PC-3 (cell line): ENCODE measurements at regions not wholly inside any gene's neighbourhood (a gene's known extent, or its start where the extent isn't known, plus 50 kb on each side); places are given as distances from the start of the nearest gene placed in this dataset.

ENCODE experiments used
- ATAC-seq: fragments of 200-7000 bp; cut with Tn5 transposase; 2 replicates; pipeline ENCODE4 v1.9.1; 2020; ENCODE audit warnings: mild to moderate bottlenecking, moderate library complexity
- BruUV-seq: library from RNA; stranded (reverse); fragments of 400-500 nt; replicated peaks from 2 replicates; lab custom pipeline; 2021; lab: Mats Ljungman, UMichigan
- CTCF ChIA-PET: fragments of 300-600 bp; sonication (Branson Sonifier 250); formaldehyde crosslinking; loops from one replicate; lab custom pipeline; 2022; ENCODE audit warnings: antibody characterized with exemption; lab: Charles Lee
- POLR2A ChIA-PET: fragments of 300-600 bp; sonication (Branson Sonifier 250); formaldehyde crosslinking; loops from one replicate; lab custom pipeline; 2022; ENCODE audit warnings: antibody characterized with exemption; ENCODE audit not compliant: unreplicated experiment; lab: Charles Lee
- DNase-seq: peaks from one replicate; pipeline ENCODE4 v3.0.0-alpha.2; 2015
- H2AFZ ChIP-seq: fragments of 300-600 bp; sonication (generic); 2 replicates; pipeline ENCODE4 v1.6.0; 2016; ENCODE audit warnings: antibody characterized with exemption, low read length
- H3F3A ChIP-seq: fragments of 300-600 bp; sonication (generic); one replicate; pipeline ENCODE4 v1.6.0; 2017; ENCODE audit warnings: antibody characterized with exemption, low read length, control low read depth, mild to moderate bottlenecking; ENCODE audit not compliant: unreplicated experiment
- H3K27ac ChIP-seq: fragments of 300-600 bp; sonication (generic); 2 replicates; pipeline ENCODE4 v1.5.1; 2016; ENCODE audit warnings: mild to moderate bottlenecking, low read length
- H3K27me3 ChIP-seq: fragments of 300-600 bp; sonication (generic); 2 replicates; pipeline ENCODE4 v1.6.1; 2016; ENCODE audit warnings: low read length, mixed read lengths
- H3K36me3 ChIP-seq: fragments of 300-600 bp; sonication (generic); 2 replicates; pipeline ENCODE4 v1.6.1; 2016; ENCODE audit warnings: low read depth, mixed run types, low read length, mixed read lengths
- H3K4me1 ChIP-seq: fragments of 300-600 bp; sonication (generic); 2 replicates; pipeline ENCODE4 v1.5.1; 2016; ENCODE audit warnings: low read length; ENCODE audit not compliant: insufficient read depth
- H3K4me2 ChIP-seq: fragments of 300-600 bp; sonication (generic); 2 replicates; pipeline ENCODE4 v1.6.0; 2016; ENCODE audit warnings: low read length
- H3K4me3 ChIP-seq: fragments of 300-600 bp; sonication (generic); 2 replicates; pipeline ENCODE4 v1.5.1; 2016; ENCODE audit warnings: mild to moderate bottlenecking, low read length, mixed read lengths
- H3K79me2 ChIP-seq: fragments of 300-600 bp; sonication (generic); 2 replicates; pipeline ENCODE4 v1.6.1; 2017; ENCODE audit warnings: low read length, mixed read lengths
- H3K9ac ChIP-seq: fragments of 300-600 bp; sonication (generic); 2 replicates; pipeline ENCODE4 v1.6.0; 2016; ENCODE audit warnings: mild to moderate bottlenecking, low read length
- H3K9me2 ChIP-seq: fragments of 300-600 bp; sonication (generic); replicated peaks from 2 replicates; pipeline ENCODE4 v1.6.1; 2016; ENCODE audit warnings: mixed run types, low read length, mixed read lengths
- H3K9me3 ChIP-seq: fragments of 300-600 bp; sonication (generic); 2 replicates; pipeline ENCODE4 v1.6.1; 2016; ENCODE audit warnings: low read length, mixed read lengths
- H4K20me1 ChIP-seq: fragments of 300-600 bp; sonication (generic); 2 replicates; pipeline ENCODE4 v1.6.1; 2016; ENCODE audit warnings: low read length, mixed read lengths
- EZH2 ChIP-seq: fragments of 300-600 bp; sonication (generic); IDR thresholded peaks from one replicate; pipeline ENCODE4 v1.6.1; 2017; ENCODE audit warnings: antibody characterized with exemption, mild to moderate bottlenecking, low read length; ENCODE audit not compliant: unreplicated experiment
- EZH2phosphoT487 ChIP-seq: fragments of 300-600 bp; sonication (generic); IDR thresholded peaks from 2 replicates; pipeline ENCODE4 v1.6.1; 2018; ENCODE audit warnings: mild to moderate bottlenecking, antibody characterized with exemption, low read length, borderline replicate concordance
- intact Hi-C: fragments of 100-400 bp; cut with micrococcal nuclease; formaldehyde crosslinking; loops from 2 replicates; pipeline ENCODE4 v1.9.0; 2023
- TF ChIP-seq, protein P1 (sequence below): fragments of 300-600 bp; sonication (generic); conservative IDR thresholded peaks from 2 replicates; pipeline ENCODE4 v1.5.1; 2017; ENCODE audit warnings: antibody characterized with exemption, low read depth, mild to moderate bottlenecking, low read length

DNA sequence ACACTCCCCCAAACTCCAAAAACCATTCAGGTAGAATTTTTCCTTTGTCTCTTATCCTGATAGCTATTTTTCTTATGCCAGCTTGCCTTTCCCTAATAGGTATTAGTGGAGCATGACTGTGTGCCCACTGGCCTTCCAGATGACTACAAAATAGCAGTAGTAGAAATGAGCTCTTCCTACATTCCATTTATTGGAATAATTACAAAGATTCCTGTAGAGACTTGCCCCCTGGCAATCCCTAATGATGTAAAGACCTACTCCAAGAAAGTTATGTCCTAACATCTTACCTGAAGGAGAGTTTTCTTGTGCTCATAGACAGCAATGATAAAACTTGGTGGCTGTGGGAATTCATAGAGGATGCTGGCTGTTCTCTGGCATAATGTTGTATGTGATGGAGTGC is 501.8 kb downstream of the GATA3 start:
- H3K4me1 ChIP-seq, result no peaks in the 10 kb centered on the region
- H3K4me3 ChIP-seq, result no peak overlapping the region
- H3K27me3 ChIP-seq, result no peaks in the 10 kb centered on the region
- H3K27ac ChIP-seq, result no peak overlapping the region
- ChIA-PET CTCF (no interaction called here), POLR2A (no interaction called here)
- TF ChIP-seq, protein P1, sequence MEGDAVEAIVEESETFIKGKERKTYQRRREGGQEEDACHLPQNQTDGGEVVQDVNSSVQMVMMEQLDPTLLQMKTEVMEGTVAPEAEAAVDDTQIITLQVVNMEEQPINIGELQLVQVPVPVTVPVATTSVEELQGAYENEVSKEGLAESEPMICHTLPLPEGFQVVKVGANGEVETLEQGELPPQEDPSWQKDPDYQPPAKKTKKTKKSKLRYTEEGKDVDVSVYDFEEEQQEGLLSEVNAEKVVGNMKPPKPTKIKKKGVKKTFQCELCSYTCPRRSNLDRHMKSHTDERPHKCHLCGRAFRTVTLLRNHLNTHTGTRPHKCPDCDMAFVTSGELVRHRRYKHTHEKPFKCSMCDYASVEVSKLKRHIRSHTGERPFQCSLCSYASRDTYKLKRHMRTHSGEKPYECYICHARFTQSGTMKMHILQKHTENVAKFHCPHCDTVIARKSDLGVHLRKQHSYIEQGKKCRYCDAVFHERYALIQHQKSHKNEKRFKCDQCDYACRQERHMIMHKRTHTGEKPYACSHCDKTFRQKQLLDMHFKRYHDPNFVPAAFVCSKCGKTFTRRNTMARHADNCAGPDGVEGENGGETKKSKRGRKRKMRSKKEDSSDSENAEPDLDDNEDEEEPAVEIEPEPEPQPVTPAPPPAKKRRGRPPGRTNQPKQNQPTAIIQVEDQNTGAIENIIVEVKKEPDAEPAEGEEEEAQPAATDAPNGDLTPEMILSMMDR, result no peak
- TF ChIP-seq EZH2phosphoT487 (no peak), EZH2 (no peak)
- no peaks in the 10 kb centered on the region for H3K9me2 ChIP-seq
- BruUV-seq, result no TSS peak
- no peaks in the 10 kb centered on the region for H3K9me3 ChIP-seq
- H2AFZ ChIP-seq, result no peak overlapping the region
- H3F3A ChIP-seq, result no peaks in the 10 kb centered on the region
- no peaks in the 10 kb centered on the region for H3K79me2 ChIP-seq
- no peak overlapping the region for H3K4me2 ChIP-seq
- no peaks in the 10 kb centered on the region for H3K36me3 ChIP-seq
- H4K20me1 ChIP-seq, result no peaks in the 10 kb centered on the region
- ATAC-seq (no peak), DNase-seq (no peak)
- H3K9ac ChIP-seq, result no peak overlapping the region
- intact Hi-C loops, result no loop called here

- H3F3A ChIP-seq, result no peaks in the 10 kb centered on the region
- no peak for ATAC-seq
- intact Hi-C loops, result no loop called here
- H3K9me2 ChIP-seq, result no peaks in the 10 kb centered on the region
- H4K20me1 ChIP-seq, result no peaks in the 10 kb centered on the region
- H3K27me3 ChIP-seq, result no peaks in the 10 kb centered on the region
- no peak overlapping the region for H3K4me2 ChIP-seq
- H2AFZ ChIP-seq, result no peak overlapping the region
- H3K9ac ChIP-seq, result no peak overlapping the region
- TF ChIP-seq EZH2 (no peak), EZH2phosphoT487 (no peak)
- TF ChIP-seq, protein P1, result no peak
- no TSS peak for BruUV-seq
- no peak overlapping the region for H3K4me3 ChIP-seq
- ChIA-PET CTCF (no interaction called here), POLR2A (no interaction called here)
- H3K36me3 ChIP-seq, result no peaks in the 10 kb centered on the region
- no peaks in the 10 kb centered on the region for H3K4me1 ChIP-seq
- H3K79me2 ChIP-seq, result no peaks in the 10 kb centered on the region
- H3K9me3 ChIP-seq, result no peaks in the 10 kb centered on the region
- no peak for DNase-seq
- H3K27ac ChIP-seq, result no peak overlapping the region
Observed at GRCh38 chr10:8563478-8563877, 509.0 kb downstream of the GATA3 start.

DNA sequence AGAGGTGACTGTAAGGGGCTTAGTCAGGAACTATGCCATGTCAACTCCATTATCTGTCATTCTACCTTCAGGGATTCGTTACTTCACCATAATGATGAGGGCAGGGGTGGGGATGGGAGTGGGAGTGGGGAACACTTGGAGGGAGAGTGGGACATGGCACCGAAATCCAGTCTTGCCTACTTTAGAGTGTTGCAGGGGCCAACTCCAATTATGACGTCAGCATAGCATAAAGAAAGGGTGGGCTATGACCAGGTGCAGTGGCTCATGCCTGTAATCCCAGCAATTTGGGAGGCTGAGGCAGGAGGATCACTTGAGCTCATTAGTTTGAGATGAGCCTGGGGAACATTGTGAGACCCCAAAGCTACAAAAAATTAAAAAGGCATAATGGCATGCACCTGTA is 512.2 kb downstream of the GATA3 start:
- H3K4me1 ChIP-seq, result no peaks in the 10 kb centered on the region
- H3K27ac ChIP-seq, result no peak overlapping the region
- no peaks in the 10 kb centered on the region for H4K20me1 ChIP-seq
- ATAC-seq (no peak), DNase-seq (no peak)
- no peaks in the 10 kb centered on the region for H3K27me3 ChIP-seq
- no peaks in the 10 kb centered on the region for H3K36me3 ChIP-seq
- no peaks in the 10 kb centered on the region for H3F3A ChIP-seq
- BruUV-seq, result no TSS peak
- no peaks in the 10 kb centered on the region for H3K9me3 ChIP-seq
- ChIA-PET POLR2A (no interaction called here), CTCF (no interaction called here)
- H2AFZ ChIP-seq, result no peak overlapping the region
- intact Hi-C loops, result no loop called here
- H3K79me2 ChIP-seq, result no peaks in the 10 kb centered on the region
- H3K4me3 ChIP-seq, result no peak overlapping the region
- no peaks in the 10 kb centered on the region for H3K9me2 ChIP-seq
- no peak overlapping the region for H3K9ac ChIP-seq
- TF ChIP-seq EZH2, result no peak
- TF ChIP-seq, protein P1, result no peak
- TF ChIP-seq EZH2phosphoT487, result no peak
- H3K4me2 ChIP-seq, result no peak overlapping the region
